HG03196 (cell line): ENCODE measurements at regions not wholly inside any gene's neighbourhood (a gene's known extent, or its start where the extent isn't known, plus 50 kb on each side); places are given as distances from the start of the nearest gene placed in this dataset.
"Not testable (repeated sequence)": the region's sequence is repeated elsewhere in the genome, so short reads cannot be mapped to it uniquely, and the experiment has no call there.

Experiments
- ATAC-seq: cut with Tn5 transposase; IDR thresholded peaks from one replicate; pipeline ENCODE4 v1.9.1; 2021; ENCODE audit not compliant: unreplicated experiment

DNA sequence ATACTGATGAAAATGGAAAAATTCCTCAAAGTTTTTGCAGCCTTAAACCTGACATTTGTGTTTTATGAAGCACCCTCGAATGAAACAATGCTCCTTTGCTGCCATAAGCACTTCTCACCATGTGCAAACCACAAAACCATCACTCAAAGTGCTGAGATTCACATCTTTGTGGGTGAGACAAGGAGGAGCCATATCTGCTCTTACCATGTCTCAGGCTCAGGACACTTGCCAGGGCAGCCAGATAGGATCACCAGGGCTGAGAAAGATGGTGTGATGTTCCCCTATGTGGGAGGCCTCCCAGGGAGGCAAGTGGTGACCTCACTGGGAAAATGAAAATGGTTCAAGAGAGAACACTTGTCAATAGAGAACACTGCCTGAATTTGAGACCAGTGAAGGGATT is 120.4 kb downstream of the CCDC34 start:
- no peak for ATAC-seq

DNA sequence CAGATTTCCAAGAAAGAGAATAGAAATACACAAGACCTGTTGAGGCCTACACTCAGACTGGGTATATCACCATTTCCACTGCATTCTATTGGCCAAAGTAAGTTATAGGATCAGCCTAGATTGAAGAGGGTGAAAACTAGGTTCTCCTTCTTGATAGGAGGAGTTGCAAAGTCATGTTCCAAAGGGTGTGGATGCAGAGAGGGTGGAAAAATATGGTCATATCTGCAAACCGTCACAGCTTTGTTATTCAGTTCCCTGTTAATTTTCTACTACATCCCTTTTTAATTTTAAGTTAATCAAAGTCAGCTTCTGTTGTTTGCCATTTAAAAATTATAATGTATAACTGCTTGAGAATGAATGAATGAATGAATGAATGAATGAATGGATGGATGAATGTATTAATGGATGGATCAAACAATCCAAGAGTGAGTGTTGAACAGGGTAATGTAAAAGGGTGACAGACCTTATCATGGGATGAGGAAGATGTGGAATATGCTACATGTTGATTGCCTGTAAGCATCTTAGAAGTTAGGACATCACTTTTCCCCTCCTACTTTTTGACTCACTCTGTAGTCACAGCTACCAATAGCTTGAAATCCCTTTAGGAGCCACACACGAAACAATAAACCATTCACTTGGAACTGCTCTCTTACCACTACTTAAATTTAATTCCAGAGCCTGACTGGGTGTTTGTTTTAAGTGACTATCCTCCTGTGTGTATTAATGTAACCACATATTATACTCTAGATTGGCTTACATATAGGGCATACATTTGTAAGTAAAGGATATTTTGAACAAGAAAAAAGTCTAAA is 121.5 kb downstream of the CCDC34 start:
- no peak for ATAC-seq

DNA sequence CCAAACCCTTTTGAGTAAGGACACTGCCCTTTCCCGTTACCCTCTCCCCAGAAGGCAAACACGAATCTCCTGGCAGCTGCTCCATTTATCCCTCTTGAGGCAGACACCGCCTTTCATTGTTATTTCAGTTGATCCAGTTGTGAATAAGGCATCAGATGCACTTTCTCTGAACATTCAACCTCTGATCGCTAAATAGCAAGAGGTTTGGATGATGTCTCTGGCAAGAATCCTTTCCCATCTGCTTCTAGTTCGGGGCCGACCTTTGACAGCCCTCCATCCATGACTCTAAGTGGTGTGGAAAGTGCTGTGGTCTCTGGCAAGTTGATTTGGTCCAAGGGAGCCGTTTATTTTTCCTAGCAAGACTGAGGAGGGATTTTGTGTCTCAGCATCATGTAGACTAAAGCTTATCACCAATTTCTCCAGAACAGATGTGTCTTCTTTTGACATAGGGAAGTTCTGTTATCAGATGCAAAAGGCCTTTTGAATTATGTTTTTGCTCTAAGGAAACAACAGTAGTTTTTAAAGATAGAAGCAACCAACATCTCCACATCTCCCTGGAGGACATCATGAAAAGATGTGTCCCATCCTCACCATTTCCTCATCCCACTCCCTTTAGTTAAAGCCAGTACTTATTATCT is 123.6 kb downstream of the CCDC34 start:
- no peak for ATAC-seq

DNA sequence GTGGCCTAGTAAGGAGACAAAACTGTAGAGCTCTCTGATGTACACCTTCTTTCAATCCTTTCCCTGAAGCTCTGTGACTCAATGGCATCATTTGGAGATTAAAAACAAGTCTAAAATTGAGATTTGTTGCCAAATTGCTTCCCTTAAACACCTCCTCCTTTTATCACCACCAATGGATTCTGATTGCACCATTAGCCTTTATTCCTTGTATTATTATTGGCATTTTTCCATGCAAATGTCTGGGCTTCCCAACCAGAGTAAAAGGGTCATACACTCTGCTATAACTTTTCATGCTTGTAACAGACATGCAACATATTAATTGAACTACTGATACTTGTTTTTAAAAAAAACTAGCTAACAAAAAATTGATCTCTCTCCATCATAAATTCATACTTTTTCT is 124.2 kb downstream of the CCDC34 start:
- no peak for ATAC-seq

DNA sequence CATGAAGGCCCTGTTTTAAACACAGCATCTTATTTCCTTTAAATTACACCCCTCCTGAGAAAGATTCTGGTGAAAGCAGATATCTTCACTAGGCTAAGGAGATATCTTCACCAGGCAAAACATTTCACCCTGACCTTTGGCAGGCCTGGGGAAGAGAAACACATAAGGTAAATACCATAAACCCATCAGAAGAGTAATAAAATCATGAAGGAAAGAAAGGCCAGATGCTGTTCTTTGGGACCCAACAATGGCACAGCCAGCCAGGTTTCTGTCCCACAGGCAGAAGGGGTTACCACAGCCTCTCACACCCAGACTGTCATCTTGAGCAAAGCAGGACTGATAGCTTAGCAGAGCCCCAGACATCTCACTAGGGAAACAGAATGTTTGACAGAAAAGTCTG is 125.4 kb downstream of the CCDC34 start:
- ATAC-seq: no peak

DNA sequence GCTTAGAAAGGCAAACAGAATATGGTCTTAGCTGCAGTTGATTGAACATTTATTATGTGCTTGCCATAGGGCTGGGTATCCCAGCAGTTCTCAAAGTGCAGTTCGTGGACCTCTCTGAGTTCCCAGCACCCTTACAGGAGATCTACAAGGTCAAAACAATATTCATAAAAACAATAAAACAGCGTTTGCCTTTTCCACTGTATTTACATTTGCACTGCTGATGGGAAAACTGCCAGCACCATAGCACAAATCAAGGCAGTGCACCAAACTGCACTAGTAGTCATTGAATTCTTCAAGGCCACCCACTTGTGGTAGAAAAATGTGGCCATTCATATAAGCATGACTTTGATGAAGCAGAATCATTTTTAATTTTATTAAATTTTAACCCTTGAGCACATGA is 128.1 kb downstream of the CCDC34 start:
- no peak for ATAC-seq

DNA sequence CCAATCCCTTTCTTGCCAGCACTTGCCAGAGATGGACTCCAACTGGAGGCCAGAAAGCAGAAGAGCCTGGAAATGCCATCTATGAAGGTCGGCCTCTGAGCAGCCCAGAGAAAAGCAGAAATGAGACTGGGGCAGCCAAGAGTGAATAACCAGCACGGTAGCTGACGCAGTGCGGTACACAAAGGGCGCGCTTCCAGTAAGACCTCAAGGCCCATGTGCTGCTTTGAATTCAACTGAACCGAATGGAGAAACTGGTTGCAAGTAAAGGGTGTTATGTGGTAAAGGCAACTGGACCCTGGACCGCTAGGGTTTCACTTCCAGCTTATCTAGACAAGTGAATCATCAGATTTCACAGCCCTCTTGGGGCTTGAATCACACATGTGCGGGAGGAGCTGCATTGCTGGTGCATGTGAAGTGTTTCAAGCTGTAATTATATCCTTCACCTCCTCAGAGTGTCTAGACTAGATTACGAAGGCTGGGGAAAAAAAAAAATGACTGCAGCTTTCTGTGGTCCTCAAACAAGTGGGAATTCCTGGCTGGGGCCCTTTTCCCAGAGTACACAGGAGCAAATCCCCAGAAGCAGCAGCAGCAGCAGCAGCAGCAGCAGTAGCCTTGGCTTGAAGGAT is 128.9 kb downstream of the CCDC34 start:
- peak; percentile 87 for ATAC-seq

DNA sequence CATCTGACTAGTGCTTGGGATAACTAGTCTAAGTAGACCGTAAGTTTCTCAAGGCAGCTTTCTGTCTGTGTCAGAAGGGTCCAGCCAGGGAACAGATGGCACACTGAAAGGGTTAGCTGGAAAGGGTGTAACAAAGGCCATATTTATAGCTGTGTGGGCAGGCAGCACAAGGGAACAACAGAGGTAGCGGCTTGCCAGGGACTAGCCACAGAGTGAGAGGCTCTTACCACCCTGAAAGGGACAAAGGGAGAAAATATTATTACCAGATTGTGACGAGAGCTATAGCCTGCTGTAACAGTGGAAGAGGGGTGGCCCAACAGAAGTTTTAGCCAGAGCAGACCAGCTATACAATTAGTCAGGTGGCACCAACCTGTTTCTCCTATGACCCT is 129.4 kb downstream of the CCDC34 start:
- ATAC-seq: peak; percentile 17

DNA sequence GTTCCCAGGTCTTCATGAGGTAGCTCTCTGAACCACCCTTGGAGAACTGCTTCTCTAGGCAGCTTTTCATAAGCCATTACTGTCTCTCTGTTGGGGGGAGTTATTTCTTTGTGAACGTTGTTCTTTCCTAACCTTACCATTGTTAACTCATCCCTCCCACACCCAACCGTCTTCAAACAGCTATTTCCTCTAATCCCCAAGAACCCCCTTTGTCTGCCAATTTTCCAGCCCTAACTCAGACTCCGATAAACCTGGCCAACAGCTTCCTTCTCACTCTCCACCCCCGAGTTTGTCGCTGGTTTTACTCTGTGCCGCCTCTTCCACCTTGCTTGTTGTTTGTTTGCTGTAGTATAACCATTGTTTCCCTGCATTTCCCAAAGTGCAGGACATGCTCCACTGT is 131.5 kb downstream of the CCDC34 start:
- ATAC-seq: no peak

DNA sequence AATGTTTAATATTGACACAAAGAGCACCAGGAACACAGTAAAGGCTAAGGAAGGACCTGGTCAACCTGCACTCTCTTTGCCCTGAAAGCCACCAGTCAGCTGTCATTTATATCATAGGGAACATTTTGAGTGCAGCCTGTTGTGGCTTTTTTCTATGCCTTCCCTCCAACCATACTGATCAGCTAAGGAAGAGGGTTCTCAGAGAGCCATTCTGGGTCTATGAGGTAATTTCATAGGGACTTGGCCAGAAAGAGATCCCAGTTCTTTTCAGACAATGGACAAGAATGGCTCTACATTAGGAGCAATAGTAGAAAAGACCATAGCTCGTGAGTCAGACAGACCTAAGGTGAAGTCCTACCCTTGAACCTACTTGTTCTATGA is 132.8 kb downstream of the CCDC34 start:
- ATAC-seq: no peak

DNA sequence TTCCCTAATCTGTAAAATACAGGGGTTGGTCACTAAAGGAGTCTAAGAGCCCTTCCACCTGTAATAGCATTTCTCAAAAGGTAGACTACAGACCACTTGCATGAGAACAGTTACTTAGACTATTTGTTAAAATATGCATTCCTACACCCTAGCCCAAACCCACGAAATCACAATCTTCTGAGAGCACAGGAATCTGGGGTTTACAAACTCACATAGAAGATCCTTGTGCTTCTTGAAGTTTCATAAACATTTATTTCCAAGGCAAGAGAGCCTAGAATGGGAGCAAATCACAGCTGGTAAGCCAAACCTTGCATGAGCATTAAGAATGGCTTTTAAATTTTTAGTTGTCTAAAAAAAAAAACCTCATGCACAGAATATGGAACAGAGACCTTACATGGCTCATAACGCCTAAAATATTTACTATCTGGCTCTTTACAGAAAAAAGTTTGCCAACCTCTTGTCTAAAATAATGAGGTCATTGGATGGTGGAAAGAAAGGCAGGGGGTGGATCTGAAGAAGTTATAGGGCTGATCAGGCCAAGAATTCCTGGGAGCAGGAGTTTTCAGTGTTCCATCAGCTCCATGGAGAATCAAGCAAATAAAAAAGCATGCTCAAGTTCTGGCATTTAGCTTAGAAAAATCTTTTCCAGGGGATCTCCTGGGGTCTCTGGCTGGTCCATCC is 133.4 kb downstream of the CCDC34 start:
- no peak for ATAC-seq

DNA sequence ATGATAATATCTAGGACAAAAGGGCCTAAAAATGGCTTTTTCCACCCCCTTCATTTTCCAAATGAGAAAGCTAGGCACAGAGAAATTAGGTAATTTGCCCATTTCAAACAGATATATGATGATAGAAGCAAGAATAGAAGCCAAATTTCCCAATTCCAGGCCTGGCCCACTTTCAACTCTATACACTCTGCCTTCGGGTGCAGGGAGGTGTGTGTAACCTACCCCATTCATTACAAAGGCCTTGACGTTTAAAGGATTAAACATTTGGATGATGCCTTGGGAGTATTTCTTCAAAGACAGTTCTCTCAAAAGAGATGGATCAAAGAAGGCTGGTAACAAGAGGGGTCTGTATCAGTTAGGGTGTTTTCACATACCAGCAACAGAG is 134.1 kb downstream of the CCDC34 start:
- ATAC-seq: no peak

DNA sequence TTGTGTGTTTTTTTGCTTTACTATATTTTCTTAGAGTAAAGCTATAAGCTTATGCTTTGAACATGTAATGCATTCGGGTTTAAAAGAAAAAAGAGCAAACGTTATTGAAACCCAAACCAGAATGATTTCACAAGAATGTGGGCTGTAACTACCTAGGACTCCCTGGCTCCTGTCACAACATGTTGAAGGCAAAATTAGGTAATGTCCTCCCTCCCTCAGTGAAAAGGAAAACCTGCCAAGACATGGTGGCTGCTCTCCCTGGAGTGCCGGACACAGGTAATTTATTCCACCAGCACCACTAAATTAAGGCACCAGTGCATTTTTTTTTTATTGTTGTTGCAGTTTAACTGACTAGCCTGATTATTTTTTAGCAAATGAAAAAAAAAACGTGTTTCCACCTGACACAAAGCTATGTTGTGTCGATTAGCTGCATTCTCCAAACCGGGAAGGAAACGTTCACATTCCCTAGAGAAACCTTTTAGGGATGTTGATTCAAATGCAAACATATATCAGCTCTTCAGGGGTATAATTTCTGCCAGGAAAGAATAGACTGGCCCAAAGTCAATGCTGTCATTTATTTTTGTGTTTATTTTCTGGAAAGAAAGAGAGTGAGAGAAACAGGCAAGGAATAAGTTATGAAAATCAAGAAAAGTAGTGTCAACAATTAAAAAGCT is 134.6 kb downstream of the CCDC34 start:
- no peak for ATAC-seq

DNA sequence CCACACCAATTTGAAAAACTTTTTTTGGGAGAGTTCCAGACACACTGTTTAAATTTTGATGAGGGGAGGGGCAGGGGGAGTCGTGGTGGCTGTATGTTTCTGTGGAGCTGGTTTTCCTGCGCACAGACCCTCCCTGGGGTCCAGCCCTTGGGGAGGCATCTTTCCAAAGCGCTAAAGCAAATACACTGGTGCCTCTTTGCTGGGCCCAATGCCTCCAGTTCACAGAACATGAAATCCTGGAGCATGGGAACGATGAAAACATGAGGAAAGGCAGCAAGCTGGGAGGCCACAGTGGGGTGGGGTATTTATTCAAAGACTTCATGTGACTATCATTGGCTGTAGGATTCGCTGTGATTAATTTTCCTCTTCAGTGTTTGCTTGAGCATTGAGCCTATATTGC is 135.3 kb downstream of the CCDC34 start:
- no peak for ATAC-seq

DNA sequence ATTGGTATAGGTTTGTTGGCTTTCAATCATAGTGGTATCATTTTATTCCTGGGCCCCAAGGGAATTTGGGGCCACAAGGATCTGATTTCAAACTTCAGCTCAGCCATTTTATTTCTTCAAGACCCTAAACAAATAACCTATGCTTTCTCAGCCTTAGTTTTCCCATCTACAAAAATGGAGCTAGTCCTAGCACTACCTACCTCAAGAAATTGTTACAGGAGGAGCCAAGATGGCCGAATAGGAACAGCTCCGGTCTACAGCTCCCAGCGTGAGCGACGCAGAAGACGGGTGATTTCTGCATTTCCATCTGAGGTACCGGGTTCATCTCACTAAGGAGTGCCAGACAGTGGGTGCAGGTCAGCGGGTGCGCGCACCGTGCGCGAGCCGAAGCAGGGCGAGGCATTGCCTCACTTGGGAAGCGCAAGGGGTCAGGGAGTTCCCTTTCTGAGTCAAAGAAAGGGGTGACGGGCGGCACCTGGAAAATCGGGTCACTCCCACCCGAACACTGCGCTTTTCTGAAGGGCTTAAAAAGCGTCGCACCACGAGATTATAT is 143.5 kb downstream of the CCDC34 start:
- not testable (repeated sequence) for ATAC-seq

DNA sequence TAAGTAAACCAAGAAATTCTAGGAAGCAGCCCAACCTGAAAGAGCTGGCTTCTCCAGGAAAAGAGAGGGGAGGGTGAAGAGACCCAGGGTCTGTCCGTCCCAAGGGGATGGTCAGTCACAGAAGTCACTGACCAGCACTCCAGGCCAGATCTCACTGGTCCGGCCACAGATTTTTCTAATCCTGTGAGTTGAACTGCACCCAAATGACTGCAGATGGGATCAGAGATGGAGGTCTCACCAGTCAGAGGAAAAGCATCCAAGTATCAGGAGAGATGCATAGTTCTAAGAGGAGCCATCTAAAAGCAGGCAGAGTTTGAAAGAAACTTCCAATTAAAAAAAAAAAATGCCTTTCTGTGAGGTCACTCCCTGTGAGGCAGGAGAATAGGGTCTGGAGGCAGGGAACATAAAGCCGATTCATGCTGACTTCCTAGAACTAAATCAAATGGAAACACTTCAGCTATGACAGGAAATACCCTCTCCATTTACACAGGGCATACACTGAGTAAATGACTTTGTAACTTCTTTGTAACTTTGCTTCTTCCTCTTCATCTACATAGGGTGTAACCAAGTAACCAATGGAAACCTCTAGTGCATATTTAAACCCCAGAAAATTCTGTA is 144.5 kb downstream of the CCDC34 start:
- no peak for ATAC-seq

DNA sequence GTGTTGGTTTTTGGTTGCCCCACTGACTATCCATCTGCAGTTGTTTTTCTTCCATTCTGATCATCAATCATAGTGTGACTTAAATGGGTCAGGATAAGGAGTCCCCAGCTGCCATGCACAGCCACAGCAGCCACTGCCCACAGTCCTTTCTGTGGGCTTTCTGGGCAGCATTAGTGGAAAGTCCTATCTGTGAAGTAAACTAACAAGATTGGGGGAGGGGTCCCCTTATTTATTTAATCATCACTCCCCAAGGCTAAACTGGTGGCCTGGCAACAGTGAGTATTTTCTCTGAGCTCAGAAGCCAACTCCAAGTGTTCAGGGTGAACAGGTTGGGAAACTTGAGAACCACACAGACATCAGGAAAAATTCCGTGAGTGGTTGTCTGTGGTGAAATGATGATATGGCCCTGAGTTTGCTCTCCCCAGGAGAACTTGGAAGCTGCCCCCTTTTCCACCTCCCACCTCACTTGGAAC is 145.0 kb downstream of the CCDC34 start:
- no peak for ATAC-seq

DNA sequence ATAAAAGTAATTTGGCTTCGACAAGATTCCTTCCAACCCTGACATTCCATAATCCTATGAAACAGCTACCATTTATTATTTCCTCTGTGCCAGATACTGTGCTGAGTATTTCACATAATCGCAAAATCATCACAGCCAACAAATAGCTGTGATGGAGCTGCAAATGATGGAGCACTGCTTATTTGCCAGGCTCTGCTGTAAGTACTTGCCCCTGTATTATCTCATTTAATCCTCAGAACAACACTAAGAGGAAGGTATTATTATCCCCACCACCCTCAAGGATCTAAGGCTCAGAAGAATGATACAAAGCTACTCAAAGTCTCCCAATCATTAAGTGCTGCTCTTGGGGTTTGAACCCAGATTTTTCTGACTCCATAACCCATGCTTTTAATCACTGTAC is 145.5 kb downstream of the CCDC34 start:
- ATAC-seq: no peak

DNA sequence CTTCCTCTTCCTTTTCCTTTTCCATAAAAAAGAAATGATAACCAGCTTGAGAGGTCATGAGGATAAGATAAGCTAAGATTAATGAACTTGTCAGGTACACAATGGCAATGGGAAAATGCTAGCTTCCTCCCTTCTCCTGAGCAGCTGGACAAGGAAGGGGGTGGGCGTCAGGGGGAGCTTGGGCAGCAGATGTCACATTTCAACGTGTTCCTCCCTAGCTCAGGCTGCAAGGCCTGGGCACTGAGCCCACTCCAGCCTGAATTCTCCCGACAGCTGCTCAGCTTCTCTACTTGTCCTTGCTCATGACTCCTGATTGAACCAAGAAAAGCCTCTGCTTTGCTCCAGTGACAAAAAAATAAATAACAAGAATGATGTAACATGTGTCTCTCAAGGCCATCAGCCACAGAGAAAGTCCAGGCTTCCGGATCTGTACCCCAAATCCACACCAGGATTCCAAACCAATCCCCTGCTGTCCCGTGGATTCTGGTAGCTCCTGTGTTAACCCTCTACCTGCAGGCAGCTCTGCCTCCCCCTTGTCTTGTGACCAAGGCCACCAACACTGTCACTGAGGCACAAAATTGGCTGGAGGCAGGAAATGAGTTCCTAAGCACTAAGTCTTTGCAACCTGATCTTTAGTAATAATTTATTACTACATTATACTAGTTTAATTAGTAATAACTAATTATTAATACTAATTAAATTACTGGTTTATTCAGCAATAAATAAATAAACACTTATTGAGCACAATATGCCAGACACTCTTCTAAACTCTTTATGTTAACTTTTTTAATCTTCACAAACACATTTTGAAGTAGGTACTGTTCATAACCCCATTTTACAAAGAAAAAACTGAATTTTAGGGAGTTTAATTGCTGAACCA is 146.5 kb downstream of the CCDC34 start:
- no peak for ATAC-seq
